HFF-Myc (cell line): ENCODE measurements at regions not wholly inside any gene's neighbourhood (a gene's known extent, or its start where the extent isn't known, plus 50 kb on each side); places are given as distances from the start of the nearest gene placed in this dataset.

Experiments used
- DNase-seq: peaks from one replicate; pipeline ENCODE4 v3.0.0-alpha.2; 2011; ENCODE audit warnings: low read depth; ENCODE audit errors: extremely low read depth
- H3K4me3 ChIP-seq: replicated peaks from 2 replicates; pipeline ENCODE4 v1.5.1; 2011; ENCODE audit warnings: low read depth, mild to moderate bottlenecking, control low read depth, low read length
- TF ChIP-seq, protein P1 (sequence below): IDR thresholded peaks from 2 replicates; pipeline ENCODE4 v1.5.1; 2012; ENCODE audit warnings: mild to moderate bottlenecking, low read depth, low read length, control low read depth; ENCODE audit errors: missing control alignments

- TF ChIP-seq, protein P1, sequence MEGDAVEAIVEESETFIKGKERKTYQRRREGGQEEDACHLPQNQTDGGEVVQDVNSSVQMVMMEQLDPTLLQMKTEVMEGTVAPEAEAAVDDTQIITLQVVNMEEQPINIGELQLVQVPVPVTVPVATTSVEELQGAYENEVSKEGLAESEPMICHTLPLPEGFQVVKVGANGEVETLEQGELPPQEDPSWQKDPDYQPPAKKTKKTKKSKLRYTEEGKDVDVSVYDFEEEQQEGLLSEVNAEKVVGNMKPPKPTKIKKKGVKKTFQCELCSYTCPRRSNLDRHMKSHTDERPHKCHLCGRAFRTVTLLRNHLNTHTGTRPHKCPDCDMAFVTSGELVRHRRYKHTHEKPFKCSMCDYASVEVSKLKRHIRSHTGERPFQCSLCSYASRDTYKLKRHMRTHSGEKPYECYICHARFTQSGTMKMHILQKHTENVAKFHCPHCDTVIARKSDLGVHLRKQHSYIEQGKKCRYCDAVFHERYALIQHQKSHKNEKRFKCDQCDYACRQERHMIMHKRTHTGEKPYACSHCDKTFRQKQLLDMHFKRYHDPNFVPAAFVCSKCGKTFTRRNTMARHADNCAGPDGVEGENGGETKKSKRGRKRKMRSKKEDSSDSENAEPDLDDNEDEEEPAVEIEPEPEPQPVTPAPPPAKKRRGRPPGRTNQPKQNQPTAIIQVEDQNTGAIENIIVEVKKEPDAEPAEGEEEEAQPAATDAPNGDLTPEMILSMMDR: no peak
- no peak for DNase-seq
- H3K4me3 ChIP-seq: no peak overlapping the region
Observed at GRCh38 chr1:73593804-73594203, 604.2 kb downstream of the LRRIQ3 start.

DNA sequence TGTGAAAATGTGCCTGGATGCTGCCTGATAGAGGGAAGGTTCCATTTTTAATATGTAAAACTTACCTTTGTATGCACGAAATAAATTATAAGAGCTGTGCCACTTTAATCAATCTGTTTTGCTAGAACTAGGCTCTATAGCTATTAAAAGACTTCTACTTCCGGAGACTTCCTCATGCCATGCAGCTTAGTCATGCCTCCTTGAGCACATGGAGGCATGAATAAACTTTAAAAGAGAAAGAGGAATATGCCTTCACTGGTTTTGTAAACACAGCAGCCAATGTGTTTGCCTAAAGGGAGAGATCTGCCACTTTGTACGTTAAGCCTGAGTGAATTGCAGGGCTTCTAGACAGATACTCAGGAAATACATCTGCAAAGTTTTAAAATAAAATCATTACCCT is 604.6 kb downstream of the LRRIQ3 start:
- DNase-seq: no peak
- TF ChIP-seq, protein P1: no peak
- H3K4me3 ChIP-seq: no peak overlapping the region

DNA sequence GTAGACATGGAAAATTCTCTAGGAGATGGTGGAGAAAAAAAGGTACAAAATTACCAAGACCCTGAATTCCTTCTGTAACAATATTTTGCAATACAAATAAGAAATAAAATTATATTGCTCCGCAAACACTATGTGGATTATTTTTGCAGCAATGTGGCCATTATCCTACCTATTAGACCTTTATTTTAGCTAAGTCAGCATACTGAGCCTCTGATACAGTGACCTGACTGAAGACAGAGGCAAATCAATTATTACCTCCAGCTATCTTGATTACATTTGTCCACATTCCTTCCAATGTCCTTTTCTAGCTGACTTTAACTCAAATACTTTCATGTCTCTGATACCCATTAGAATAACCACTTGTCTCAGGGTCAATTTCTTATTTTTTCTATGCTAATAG is 610.9 kb downstream of the LRRIQ3 start:
- no peak for DNase-seq
- TF ChIP-seq, protein P1: no peak
- H3K4me3 ChIP-seq: no peak overlapping the region

- DNase-seq: no peak
- H3K4me3 ChIP-seq: no peak overlapping the region
- TF ChIP-seq, protein P1: no peak
Observed at GRCh38 chr1:73577206-73577605, 620.8 kb downstream of the LRRIQ3 start.

DNA sequence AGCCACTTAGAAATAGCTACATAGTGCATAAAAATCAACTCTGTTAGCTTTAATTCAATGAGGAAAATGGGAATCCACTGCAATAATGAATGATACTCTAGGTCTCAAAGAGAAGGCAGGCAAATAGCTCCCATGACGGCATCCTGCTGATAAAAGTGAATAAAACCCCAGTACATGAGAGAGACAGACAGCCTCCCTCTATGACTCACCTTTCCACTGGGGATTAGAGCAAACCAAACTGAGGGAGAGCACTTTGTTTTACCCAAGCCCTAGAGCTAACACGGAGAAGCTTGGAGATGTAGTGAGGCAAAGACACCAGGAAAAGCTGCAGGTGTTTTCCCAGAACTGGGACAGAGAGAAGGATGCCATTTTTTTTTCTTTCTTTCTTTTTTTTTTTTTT is 621.9 kb downstream of the LRRIQ3 start:
- no peak overlapping the region for H3K4me3 ChIP-seq
- TF ChIP-seq, protein P1: no peak
- no peak for DNase-seq

- no peak for DNase-seq
- no peak overlapping the region for H3K4me3 ChIP-seq
- TF ChIP-seq, protein P1: no peak
Observed at GRCh38 chr1:73564294-73564693, 633.7 kb downstream of the LRRIQ3 start.

DNA sequence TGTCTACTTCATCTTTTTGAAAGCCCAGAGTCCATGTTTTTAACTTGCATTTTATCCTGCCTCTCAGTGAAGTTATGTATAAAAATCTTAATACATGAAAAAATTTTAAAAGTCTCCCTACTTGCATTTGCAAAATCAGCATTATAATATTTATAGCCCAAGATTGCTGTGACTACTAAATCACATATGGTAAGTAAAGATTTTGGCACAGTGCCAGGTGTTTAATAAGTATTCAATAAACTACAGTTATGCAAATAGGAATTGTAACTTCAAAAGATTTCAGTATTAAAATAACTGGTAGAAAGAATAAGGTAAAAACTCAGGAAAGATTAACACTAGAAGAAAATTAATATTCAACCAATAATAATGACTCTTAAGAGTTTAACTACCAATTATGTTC is 641.7 kb downstream of the LRRIQ3 start:
- TF ChIP-seq, protein P1: no peak
- DNase-seq: no peak
- H3K4me3 ChIP-seq: no peak overlapping the region
